Transverse colon (tissue), 4 donors: ENCODE measurements at regions not wholly inside any gene's neighbourhood (a gene's known extent, or its start where the extent isn't known, plus 50 kb on each side); places are given as distances from the start of the nearest gene placed in this dataset.

Experiments used
- DNase-seq: peaks from one replicate; pipeline ENCODE4 v3.0.0-alpha.2; 2019
- H3K27ac ChIP-seq, 4 donors: fragments of 200-600 bp; sonication (generic); 2 replicates each; pipeline ENCODE4 v1.5.1; 2016 to 2018; ENCODE audit warnings: inconsistent platforms in 4 of 4
- H3K27me3 ChIP-seq: fragments of 200-600 bp; sonication (generic); 2 replicates; pipeline ENCODE4 v1.5.1; 2017; ENCODE audit warnings: inconsistent platforms
- H3K36me3 ChIP-seq, 4 donors: fragments of 200-600 bp; sonication (generic); 2 replicates each; pipeline ENCODE4 v1.5.1; 2017 to 2019; ENCODE audit warnings: inconsistent platforms in 4 of 4
- H3K4me1 ChIP-seq, 4 donors: fragments of 200-600 bp; sonication (generic); 2 replicates each; pipeline ENCODE4 v1.5.1; 2017 to 2020; ENCODE audit warnings: inconsistent platforms in 4 of 4
- H3K4me3 ChIP-seq, 4 donors: fragments of 200-600 bp; sonication (generic); 1 replicate in 1 of 4; 2 replicates in 3 of 4; pipeline versions ENCODE4 v1.5.1 to v1.6.1; 2017 to 2019; ENCODE audit warnings: inconsistent platforms in 4 of 4
- H3K9me3 ChIP-seq, 2 donors: fragments of 200-600 bp; sonication (generic); 2 replicates each; pipeline ENCODE4 v1.5.1; 2017 to 2019; ENCODE audit warnings: inconsistent platforms in 2 of 2
- CTCF ChIP-seq, 5 experiments: fragments of 200-600 bp in 3 of 5; fragments of 450-650 bp in 2 of 5; sonication (generic) in 3 of 5; IDR thresholded peaks; 1 replicate in 2 of 5; 2 replicates in 3 of 5; pipeline ENCODE4 v1.5.1; 2016 to 2017; ENCODE audit warnings: antibody characterized with exemption in 5 of 5, inconsistent platforms in 3 of 5, mild to moderate bottlenecking in 2 of 5, moderate library complexity in 1 of 5
- EP300 ChIP-seq: sonication (generic); formaldehyde crosslinking; IDR thresholded peaks from one replicate; pipeline ENCODE4 v1.6.1; 2017; ENCODE audit warnings: antibody characterized with exemption, low read depth
- POLR2A ChIP-seq: fragments of 450-650 bp; IDR thresholded peaks from one replicate; pipeline ENCODE4 v1.6.1; 2016; ENCODE audit warnings: antibody characterized with exemption, mild to moderate bottlenecking, moderate library complexity
- POLR2AphosphoS5 ChIP-seq, 3 donors: sonication (generic); formaldehyde crosslinking; IDR thresholded peaks; one replicate each; pipeline ENCODE4 v1.6.1; 2016; ENCODE audit warnings: antibody characterized with exemption in 3 of 3
- WGBS, 2 donors: methylation state at CpG; one replicate each; pipeline ENCODE4 v1.1.5; 2018; ENCODE audit warnings: low coverage in 1 of 2; 5-methylcytosine and 5-hydroxymethylcytosine counted together
- in situ Hi-C, 4 donors: fragments of 200-750 bp; cut with MboI; loops; one replicate each; pipeline versions ENCODE4 v1.15.0 to v1.15.1; 2017; ENCODE audit warnings: low sequenced_read_pairs in 3 of 4, low pct_ligation_motif_present in 1 of 4, low pct_unique_long_range_greater_than_20kb in 1 of 4
- intact Hi-C: fragments of 100-400 bp; cut with DNase I; formaldehyde crosslinking; loops from one replicate; pipeline ENCODE4 v1.15.1; 2023; ENCODE audit warnings: low total_unique reads

GRCh38 chr1:87170157-87170556, 158.5 kb upstream of the LMO4 start:
- H3K36me3 ChIP-seq, result no peaks in the 10 kb centered on the region
- H3K4me1 ChIP-seq, result peaks cover 0 to 3% (median 0%) of the 10 kb centered on the region in 4 donors
- no peaks in the 10 kb centered on the region for H3K9me3 ChIP-seq
- H3K4me3 ChIP-seq, result no peak overlapping the region
- no peak for DNase-seq
- intact Hi-C loops, result no loop called here
- no peak overlapping the region for H3K27ac ChIP-seq
- no peaks in the 10 kb centered on the region for H3K27me3 ChIP-seq
- in situ Hi-C loops, result no loop called here
- WGBS, 2 donors, result 76 to 79% methylated on average over 7 of the region's 7 CpGs
- TF ChIP-seq POLR2AphosphoS5 (IDR thresholded peaks at IDR 0.05), result no peak
- no peak for TF ChIP-seq EP300
- no peak for TF ChIP-seq POLR2A
- no peak for TF ChIP-seq CTCF (IDR thresholded peaks at IDR 0.05)

- WGBS, 2 donors, result 80 to 84% methylated on average over 4 of the region's 4 CpGs
- Histone ChIP-seq H3K27ac (no peak overlapping the region), H3K36me3 (no peaks in the 10 kb centered on the region), H3K4me1 (no peaks in the 10 kb centered on the region), H3K9me3 (no peaks in the 10 kb centered on the region), H3K4me3 (no peak overlapping the region), H3K27me3 (no peaks in the 10 kb centered on the region)
- no peak for DNase-seq
- intact Hi-C loops, result no loop called here
- in situ Hi-C loops, result no loop called here
- TF ChIP-seq EP300, result no peak
- TF ChIP-seq CTCF (IDR thresholded peaks at IDR 0.05), result no peak
- TF ChIP-seq POLR2AphosphoS5 (IDR thresholded peaks at IDR 0.05), result no peak
- no peak for TF ChIP-seq POLR2A
These were observed 157.6 kb upstream of the LMO4 start for GRCh38 chr1:87170931-87171598.

- H3K4me3 ChIP-seq, result no peak overlapping the region
- TF ChIP-seq POLR2A (no peak), EP300 (no peak), POLR2AphosphoS5 (IDR thresholded peaks at IDR 0.05) (no peak), CTCF (IDR thresholded peaks at IDR 0.05) (no peak)
- intact Hi-C loops (no loop called here), in situ Hi-C loops (no loop called here)
- H3K9me3 ChIP-seq, result no peaks in the 10 kb centered on the region
- no peaks in the 10 kb centered on the region for H3K27me3 ChIP-seq
- 86 to 93% methylated on average over 3 of the region's 3 CpGs for WGBS, 2 donors
- no peaks in the 10 kb centered on the region for H3K4me1 ChIP-seq
- no peak overlapping the region for H3K27ac ChIP-seq
- DNase-seq, result no peak
- H3K36me3 ChIP-seq, result no peaks in the 10 kb centered on the region
These were observed 155.4 kb upstream of the LMO4 start for GRCh38 chr1:87173231-87173630.

GRCh38 chr1:87174724-87175245, 153.9 kb upstream of the LMO4 start:
- no peak for DNase-seq
- H3K4me3 ChIP-seq, result no peak overlapping the region
- H3K4me1 ChIP-seq, result no peaks in the 10 kb centered on the region
- in situ Hi-C loops (no loop called here), intact Hi-C loops (no loop called here)
- TF ChIP-seq POLR2A (no peak), POLR2AphosphoS5 (IDR thresholded peaks at IDR 0.05) (no peak), EP300 (no peak), CTCF (IDR thresholded peaks at IDR 0.05) (no peak)
- no peak overlapping the region for H3K27ac ChIP-seq
- H3K27me3 ChIP-seq, result no peaks in the 10 kb centered on the region
- 89% methylated on average over 2 of the region's 2 CpGs; no CpG with 5 or more reads in 1 of the 2 donors for WGBS, 2 donors
- H3K36me3 ChIP-seq, result no peaks in the 10 kb centered on the region
- H3K9me3 ChIP-seq, result no peaks in the 10 kb centered on the region
